GM21529 (cell line): ENCODE measurements at regions not wholly inside any gene's neighbourhood (a gene's known extent, or its start where the extent isn't known, plus 50 kb on each side); places are given as distances from the start of the nearest gene placed in this dataset.

Experiments used
- ATAC-seq: cut with Tn5 transposase; IDR thresholded peaks from one replicate; pipeline ENCODE4 v1.9.1; 2021; ENCODE audit not compliant: unreplicated experiment

- no peak for ATAC-seq
Measured at GRCh38 chr4:34157547-34157946, 2086.8 kb downstream of the ARAP2 start.

GRCh38 chr4:34158878-34159277 lies 2085.4 kb downstream of the ARAP2 start:
- ATAC-seq, result no peak

- no peak for ATAC-seq
Measured at GRCh38 chr4:34170946-34171345, 2073.4 kb downstream of the ARAP2 start.

GRCh38 chr4:34176609-34177008 lies 2067.7 kb downstream of the ARAP2 start:
- ATAC-seq, result no peak

GRCh38 chr4:34178476-34178875 lies 2065.8 kb downstream of the ARAP2 start:
- no peak for ATAC-seq

- no peak for ATAC-seq
Measured at GRCh38 chr4:34181311-34181841, 2062.9 kb downstream of the ARAP2 start.

- no peak for ATAC-seq
Measured at GRCh38 chr4:34181891-34182290, 2062.4 kb downstream of the ARAP2 start.

- ATAC-seq, result no peak
Measured at GRCh38 chr4:34182306-34182705, 2062.0 kb downstream of the ARAP2 start.

GRCh38 chr4:34183926-34184325 lies 2060.4 kb downstream of the ARAP2 start:
- ATAC-seq, result no peak

GRCh38 chr4:34187056-34187455 lies 2057.3 kb downstream of the ARAP2 start:
- ATAC-seq, result no peak

- no peak for ATAC-seq
Measured at GRCh38 chr4:34191443-34191842, 2052.9 kb downstream of the ARAP2 start.

- no peak for ATAC-seq
Measured at GRCh38 chr4:34193451-34194154, 2050.7 kb downstream of the ARAP2 start.

GRCh38 chr4:34194585-34194984 lies 2049.7 kb downstream of the ARAP2 start:
- no peak for ATAC-seq

- ATAC-seq, result no peak
Measured at GRCh38 chr4:34196375-34196774, 2047.9 kb downstream of the ARAP2 start.

GRCh38 chr4:34198966-34199365 lies 2045.3 kb downstream of the ARAP2 start:
- no peak for ATAC-seq

- ATAC-seq, result no peak
Measured at GRCh38 chr4:34200535-34200934, 2043.8 kb downstream of the ARAP2 start.

GRCh38 chr4:34202154-34202553 lies 2042.2 kb downstream of the ARAP2 start:
- no peak for ATAC-seq

- no peak for ATAC-seq
Measured at GRCh38 chr4:34220601-34221000, 2023.7 kb downstream of the ARAP2 start.

GRCh38 chr4:34221986-34222385 lies 2022.3 kb downstream of the ARAP2 start:
- no peak for ATAC-seq

- no peak for ATAC-seq
Measured at GRCh38 chr4:34236118-34236517, 2008.2 kb downstream of the ARAP2 start.

- no peak for ATAC-seq
Measured at GRCh38 chr4:34245276-34245675, 1999.0 kb downstream of the ARAP2 start.

- no peak for ATAC-seq
Measured at GRCh38 chr4:34250562-34250961, 1993.8 kb downstream of the ARAP2 start.

- ATAC-seq, result no peak
Measured at GRCh38 chr4:34253239-34253638, 1991.1 kb downstream of the ARAP2 start.
